ENCODE measurements at regions not wholly inside any gene's neighbourhood (a gene's known extent, or its start where the extent isn't known, plus 50 kb on each side); places are given as distances from the start of the nearest gene placed in this dataset.
"Not testable (repeated sequence)": the region's sequence is repeated elsewhere in the genome, so short reads cannot be mapped to it uniquely, and the experiment has no call there.

- peak; percentile 86 for DNase-seq (ENCODE audit: low read depth)
These were observed 222.0 kb upstream of the FN1 start for GRCh38 chr2:215657844-215658243.

- DNase-seq (ENCODE audit: low read depth): peak; percentile 45
These were observed 218.4 kb upstream of the FN1 start for GRCh38 chr2:215654148-215654819.

- no peak for DNase-seq (ENCODE audit: low read depth)
These were observed 217.6 kb upstream of the FN1 start for GRCh38 chr2:215653344-215654030.

- DNase-seq (ENCODE audit: low read depth): peak; percentile 89
These were observed 216.5 kb upstream of the FN1 start for GRCh38 chr2:215652388-215652787.

- DNase-seq (ENCODE audit: low read depth): no peak
These were observed 215.5 kb upstream of the FN1 start for GRCh38 chr2:215651412-215651811.

- no peak for DNase-seq (ENCODE audit: low read depth)
These were observed 208.5 kb upstream of the FN1 start for GRCh38 chr2:215644233-215644897.

- no peak for DNase-seq (ENCODE audit: low read depth)
These were observed 202.8 kb upstream of the FN1 start for GRCh38 chr2:215638687-215639086.

GRCh38 chr2:215637651-215638050, 201.8 kb upstream of the FN1 start:
- peak; percentile 31 for DNase-seq (ENCODE audit: low read depth)

- DNase-seq (ENCODE audit: low read depth): no peak
These were observed 200.9 kb upstream of the FN1 start for GRCh38 chr2:215636816-215637215.

- DNase-seq (ENCODE audit: low read depth): no peak
These were observed 199.9 kb upstream of the FN1 start for GRCh38 chr2:215635788-215636139.

GRCh38 chr2:215635071-215635787, 199.4 kb upstream of the FN1 start:
- no peak for DNase-seq (ENCODE audit: low read depth)

- DNase-seq (ENCODE audit: low read depth): no peak
These were observed 197.5 kb upstream of the FN1 start for GRCh38 chr2:215633360-215633759.

GRCh38 chr2:215631696-215632095, 195.8 kb upstream of the FN1 start:
- no peak for DNase-seq (ENCODE audit: low read depth)

GRCh38 chr2:215630796-215631195, 194.9 kb upstream of the FN1 start:
- DNase-seq (ENCODE audit: low read depth): not testable (repeated sequence)

GRCh38 chr2:215627771-215628170, 191.9 kb upstream of the FN1 start:
- DNase-seq (ENCODE audit: low read depth): no peak

GRCh38 chr2:215626812-215627281, 191.0 kb upstream of the FN1 start:
- DNase-seq (ENCODE audit: low read depth): no peak

GRCh38 chr2:215626063-215626462, 190.2 kb upstream of the FN1 start:
- no peak for DNase-seq (ENCODE audit: low read depth)

GRCh38 chr2:215625207-215625606, 189.3 kb upstream of the FN1 start:
- no peak for DNase-seq (ENCODE audit: low read depth)

GRCh38 chr2:215624423-215624829, 188.6 kb upstream of the FN1 start:
- DNase-seq (ENCODE audit: low read depth): peak; percentile 67

GRCh38 chr2:215622837-215623236, 187.0 kb upstream of the FN1 start:
- DNase-seq (ENCODE audit: low read depth): no peak

- DNase-seq (ENCODE audit: low read depth): no peak
These were observed 185.5 kb upstream of the FN1 start for GRCh38 chr2:215621381-215621780.

- no peak for DNase-seq (ENCODE audit: low read depth)
These were observed 184.7 kb upstream of the FN1 start for GRCh38 chr2:215620528-215620927.

GRCh38 chr2:215619989-215620388, 184.1 kb upstream of the FN1 start:
- no peak for DNase-seq (ENCODE audit: low read depth)
